ENCODE measurements at regions not wholly inside any gene's neighbourhood (a gene's known extent, or its start where the extent isn't known, plus 50 kb on each side); places are given as distances from the start of the nearest gene placed in this dataset.

- TF ChIP-seq CTCF (IDR thresholded peaks at IDR 0.05) (no peak), POLR2A (IDR thresholded peaks at IDR 0.05) (no peak), EP300 (IDR thresholded peaks at IDR 0.05) (no peak)
Measured at GRCh38 chr16:22705799-22706198, 108.2 kb upstream of the HS3ST2 start.

All from upper lobe of left lung (tissue), 4 donors.